GM19467 (cell line): ENCODE measurements at regions not wholly inside any gene's neighbourhood (a gene's known extent, or its start where the extent isn't known, plus 50 kb on each side); places are given as distances from the start of the nearest gene placed in this dataset.
"Not testable (repeated sequence)": the region's sequence is repeated elsewhere in the genome, so short reads cannot be mapped to it uniquely, and the experiment has no call there.

Experiments used
- ATAC-seq: cut with Tn5 transposase; IDR thresholded peaks from one replicate; pipeline ENCODE4 v1.9.1; 2021; ENCODE audit warnings: mild to moderate bottlenecking, moderate library complexity; ENCODE audit not compliant: unreplicated experiment

DNA sequence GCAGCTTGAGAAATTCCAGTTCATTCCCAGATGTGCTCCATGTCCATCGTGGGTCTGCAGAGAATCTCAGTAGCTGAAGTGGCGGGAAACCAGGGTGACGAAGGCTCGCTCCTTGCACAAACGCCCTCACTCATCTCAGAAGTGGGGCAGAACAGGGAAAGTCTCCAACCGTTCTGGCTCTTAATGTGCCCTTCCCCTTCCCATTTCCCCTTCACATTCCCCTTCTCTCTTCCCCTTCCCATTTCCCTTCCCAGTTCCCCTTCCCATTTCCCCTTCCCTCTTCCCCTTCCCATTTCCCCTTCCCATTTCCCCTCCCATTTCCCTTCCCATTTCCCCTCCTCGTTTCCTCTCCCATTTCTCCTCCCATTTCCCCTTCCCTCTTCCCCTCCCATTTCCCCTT is 108.5 kb downstream of the OLFM1 start:
- not testable (repeated sequence) for ATAC-seq

DNA sequence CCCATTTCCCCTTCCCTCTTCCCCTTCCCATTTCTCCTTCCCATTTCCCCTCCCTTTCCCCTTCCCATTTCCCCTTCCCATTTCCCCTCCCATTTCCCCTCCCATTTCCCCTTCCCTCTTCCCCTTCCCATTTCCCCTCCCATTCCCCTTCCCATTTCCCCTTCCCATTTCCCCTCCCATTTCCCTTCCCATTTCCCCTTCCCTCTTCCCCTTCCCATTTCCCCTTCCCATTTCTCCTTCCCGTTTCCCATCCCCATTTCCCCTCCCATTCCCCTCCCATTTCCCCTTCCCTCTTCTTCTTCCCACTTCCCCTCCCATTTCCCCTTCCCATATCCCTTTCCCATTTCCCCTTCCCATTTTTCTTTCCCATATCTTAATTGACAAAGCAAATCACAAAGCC is 109.0 kb downstream of the OLFM1 start:
- ATAC-seq, result no peak

GRCh38 chr9:135198144-135198543 is 110.7 kb downstream of the OLFM1 start:
- no peak for ATAC-seq

- ATAC-seq, result no peak
These were observed 111.3 kb downstream of the OLFM1 start for GRCh38 chr9:135198586-135199285.

GRCh38 chr9:135199489-135199888 is 112.0 kb downstream of the OLFM1 start:
- ATAC-seq, result no peak

GRCh38 chr9:135201711-135202110 is 114.2 kb downstream of the OLFM1 start:
- ATAC-seq, result no peak

GRCh38 chr9:135204177-135204576 is 116.7 kb downstream of the OLFM1 start:
- no peak for ATAC-seq

GRCh38 chr9:135209136-135209535 is 121.7 kb downstream of the OLFM1 start:
- ATAC-seq, result no peak

GRCh38 chr9:135209852-135210251 is 122.4 kb downstream of the OLFM1 start:
- ATAC-seq, result no peak

DNA sequence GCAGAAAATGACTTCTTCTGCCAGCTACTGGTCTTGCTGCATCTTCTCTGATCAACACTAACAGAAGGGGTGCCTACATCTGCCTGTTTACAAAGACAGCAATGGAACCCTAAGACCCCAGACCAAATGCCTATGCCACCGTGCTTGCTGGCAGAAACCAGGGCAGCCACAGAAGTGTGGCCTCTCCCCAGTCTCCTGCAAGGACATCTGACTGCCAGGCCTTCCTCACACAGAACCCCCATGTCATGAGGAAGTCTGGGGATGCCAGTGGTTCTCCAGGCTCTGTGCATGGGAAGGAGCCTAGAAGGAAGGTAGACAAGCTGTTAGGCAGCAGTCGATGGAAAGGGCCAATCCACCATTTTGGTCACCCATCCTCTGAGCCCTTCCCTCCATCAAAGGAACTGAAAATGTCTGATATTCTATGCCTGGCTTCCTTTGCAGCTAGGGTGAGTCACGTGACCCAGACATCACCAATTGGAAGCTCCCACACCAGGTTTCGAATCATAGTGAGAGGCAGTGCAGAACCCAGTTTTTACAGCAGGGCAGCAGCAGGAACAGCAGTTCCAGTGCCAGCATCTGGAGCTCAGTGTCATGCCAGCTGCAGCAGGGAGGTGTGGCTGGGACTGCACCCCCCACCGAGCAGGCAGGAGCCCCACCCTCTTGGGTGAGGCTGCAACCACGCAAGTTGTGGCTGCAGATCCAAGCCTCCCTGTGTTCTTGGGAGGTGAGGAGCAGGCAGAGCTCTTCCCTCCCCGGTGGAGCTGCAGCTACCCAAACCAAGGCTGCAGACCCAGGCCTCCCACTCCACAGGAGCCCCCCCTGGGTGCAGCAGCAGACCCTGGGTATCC is 123.4 kb downstream of the OLFM1 start:
- ATAC-seq, result no peak

- ATAC-seq, result no peak
These were observed 124.0 kb downstream of the OLFM1 start for GRCh38 chr9:135211524-135211890.

DNA sequence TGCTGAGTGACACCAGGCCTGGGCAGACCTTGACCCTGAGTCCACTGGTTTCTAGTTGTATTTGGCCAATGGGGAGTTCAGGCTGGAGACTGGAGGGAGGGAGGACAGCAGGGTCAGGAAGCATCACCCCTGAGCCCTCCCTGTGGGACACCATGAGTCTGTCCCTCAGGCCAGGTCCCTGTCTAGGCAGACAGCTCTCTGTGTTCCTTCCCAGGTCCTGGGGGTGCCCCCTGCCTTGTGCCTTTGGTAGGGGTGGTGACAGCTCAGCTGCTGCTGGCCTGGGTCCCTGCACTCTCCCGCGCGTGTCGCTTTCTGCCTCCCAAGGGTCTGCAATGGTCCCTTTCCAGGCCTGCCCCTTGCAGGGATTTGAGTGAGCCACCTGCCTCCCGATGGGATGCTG is 125.5 kb downstream of the OLFM1 start:
- ATAC-seq, result no peak

DNA sequence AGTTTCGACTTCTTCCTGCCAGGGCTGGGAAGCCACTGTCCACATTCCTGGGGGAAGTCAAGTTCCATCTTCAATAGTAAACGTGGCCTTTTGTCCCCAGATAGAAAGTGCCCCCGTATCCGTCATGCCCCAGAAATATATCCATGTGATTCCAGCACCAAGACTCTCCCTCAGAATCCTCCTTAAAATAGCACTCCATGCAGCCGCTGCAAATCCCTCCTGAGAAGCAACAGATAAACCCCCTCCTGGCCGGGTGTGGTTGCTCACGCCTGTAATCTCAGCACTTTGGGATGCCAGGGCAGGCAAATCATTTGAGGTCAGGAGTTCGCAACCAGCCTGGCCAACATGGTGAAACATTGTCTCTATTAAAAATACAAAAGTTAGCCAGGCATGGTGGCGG is 126.1 kb downstream of the OLFM1 start:
- ATAC-seq, result no peak

- ATAC-seq, result no peak
These were observed 126.7 kb downstream of the OLFM1 start for GRCh38 chr9:135214054-135214640.

- ATAC-seq, result no peak
These were observed 127.2 kb downstream of the OLFM1 start for GRCh38 chr9:135214706-135215105.

- ATAC-seq, result no peak
These were observed 128.2 kb downstream of the OLFM1 start for GRCh38 chr9:135215571-135216161.

GRCh38 chr9:135216236-135216635 is 128.8 kb downstream of the OLFM1 start:
- no peak for ATAC-seq

- ATAC-seq, result no peak
These were observed 129.4 kb downstream of the OLFM1 start for GRCh38 chr9:135216791-135217441.

GRCh38 chr9:135217836-135218235 is 130.4 kb downstream of the OLFM1 start:
- ATAC-seq, result no peak

DNA sequence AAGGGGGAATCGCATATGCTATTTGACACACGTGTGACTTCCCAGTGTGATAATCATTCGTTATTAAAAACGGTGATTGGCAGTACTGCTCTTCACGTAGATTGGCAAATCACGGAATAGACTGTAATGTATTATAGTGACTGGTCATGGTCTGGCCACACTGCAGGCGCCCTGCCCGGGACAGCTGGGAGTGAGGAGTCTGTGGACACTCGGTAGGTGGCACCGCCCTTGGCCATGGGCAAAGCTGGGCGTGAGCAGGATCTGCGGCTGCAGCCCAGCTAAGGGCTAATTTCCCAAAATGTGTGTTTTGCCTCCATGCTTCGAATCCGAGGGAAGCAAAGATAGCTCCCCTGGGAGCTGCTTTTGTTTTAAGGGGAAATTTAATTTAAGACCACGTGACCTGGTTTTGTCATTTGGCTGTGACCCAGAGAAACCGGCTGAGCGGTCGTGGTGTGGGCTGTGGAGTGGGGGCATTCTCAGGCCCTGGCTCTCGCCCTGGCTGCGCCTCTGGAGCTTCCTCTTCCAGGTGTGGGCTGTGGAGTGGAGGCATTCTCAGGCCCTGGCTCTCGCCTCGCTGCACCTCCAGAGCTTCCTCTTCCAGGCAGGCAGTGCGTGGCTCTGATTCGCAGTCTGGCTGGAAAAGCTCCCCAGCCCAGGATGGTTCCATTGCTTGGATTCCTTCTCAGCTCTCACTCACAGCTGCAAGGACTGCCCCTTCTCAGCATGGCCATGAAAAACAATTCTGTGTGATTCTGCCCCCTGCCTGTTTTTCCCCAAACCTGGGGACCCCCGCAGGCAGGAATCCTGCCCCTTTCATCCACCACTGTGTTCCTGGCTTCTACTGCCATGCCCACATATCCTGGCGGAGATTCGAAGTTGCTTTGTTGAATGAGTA is 131.1 kb downstream of the OLFM1 start:
- ATAC-seq, result no peak
